Hematopoietic multipotent progenitor cell treated with erythropoietin and hydrocortisone succinate and interleukin-3 and kit ligand, for 17 days (in vitro differentiated cells): ENCODE measurements at regions not wholly inside any gene's neighbourhood (a gene's known extent, or its start where the extent isn't known, plus 50 kb on each side); places are given as distances from the start of the nearest gene placed in this dataset.

Experiments
- DNase-seq: peaks from one replicate; pipeline ENCODE4 v3.0.0-alpha.2; 2015; ENCODE audit warnings: low spot score

DNA sequence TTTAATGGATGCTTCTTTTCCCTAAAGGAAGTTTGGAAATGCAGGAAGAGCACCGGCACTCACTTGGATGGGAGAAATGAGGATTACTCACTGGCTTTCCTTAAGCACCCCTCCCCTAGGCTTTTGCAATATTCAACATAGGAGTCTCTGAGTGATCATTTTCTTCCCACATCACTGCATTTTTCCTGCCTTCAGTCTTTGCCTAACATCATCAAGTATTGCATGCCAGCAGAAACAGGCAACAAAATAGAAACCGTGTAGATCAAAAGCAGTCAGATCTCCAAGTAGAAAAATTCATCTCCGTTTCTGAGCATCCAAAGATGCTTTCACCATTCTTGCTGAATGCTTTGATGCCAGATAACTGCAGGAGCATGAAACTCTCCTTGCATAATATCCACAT is 119.9 kb downstream of the ADCYAP1R1 start:
- no peak for DNase-seq

DNA sequence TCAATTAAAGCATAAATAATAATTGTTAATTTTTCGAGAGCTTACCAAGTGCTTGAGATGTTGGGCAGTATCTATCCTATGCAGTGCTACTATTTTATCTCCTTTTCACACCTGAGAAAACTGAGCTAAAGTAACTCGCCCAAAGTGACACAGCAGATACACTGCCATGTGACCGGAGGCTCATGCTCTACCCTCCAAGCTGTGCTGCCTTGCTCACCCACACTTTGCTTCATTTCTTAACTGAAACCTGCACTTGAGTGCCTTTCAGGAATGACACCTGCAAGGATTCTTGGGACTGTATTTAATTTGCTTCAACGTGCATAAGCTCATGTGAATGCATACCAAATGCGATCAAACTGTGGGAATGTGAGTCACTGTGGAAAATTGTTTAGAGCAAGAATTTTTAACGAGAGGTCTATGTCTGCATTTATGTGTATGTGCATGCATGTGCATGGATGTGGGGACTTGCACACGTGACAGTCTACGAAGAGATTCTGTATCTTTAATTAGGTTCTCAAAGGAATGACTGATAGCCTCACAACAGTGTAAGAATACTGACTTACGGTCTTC is 119.2 kb downstream of the ADCYAP1R1 start:
- peak; percentile 10 for DNase-seq
